ENCODE measurements at regions not wholly inside any gene's neighbourhood (a gene's known extent, or its start where the extent isn't known, plus 50 kb on each side); places are given as distances from the start of the nearest gene placed in this dataset.
"Not testable (repeated sequence)": the region's sequence is repeated elsewhere in the genome, so short reads cannot be mapped to it uniquely, and the experiment has no call there.

DNA sequence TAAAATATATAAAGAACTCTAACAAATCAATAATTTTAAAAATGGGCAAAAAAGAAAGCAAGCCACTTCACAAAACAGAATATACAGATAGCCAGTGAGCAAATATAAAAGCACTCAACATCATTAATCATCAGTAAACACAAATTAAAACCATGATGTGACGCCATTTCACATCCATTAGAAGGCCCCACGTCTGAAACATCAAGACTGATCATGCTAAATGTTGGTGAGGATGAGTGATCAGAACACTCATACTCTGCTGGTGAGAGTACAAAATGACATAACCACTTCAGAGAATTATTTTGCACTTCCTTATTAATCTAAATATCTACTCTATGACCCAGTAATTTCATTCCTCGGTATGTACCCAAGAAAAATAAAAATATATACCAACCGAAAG is 512.2 kb upstream of the NR5A2 start:
- DNase-seq (ENCODE audit: extremely low spot score, insufficient read length, low read depth) (no peak), FAIRE-seq (no peak)

DNA sequence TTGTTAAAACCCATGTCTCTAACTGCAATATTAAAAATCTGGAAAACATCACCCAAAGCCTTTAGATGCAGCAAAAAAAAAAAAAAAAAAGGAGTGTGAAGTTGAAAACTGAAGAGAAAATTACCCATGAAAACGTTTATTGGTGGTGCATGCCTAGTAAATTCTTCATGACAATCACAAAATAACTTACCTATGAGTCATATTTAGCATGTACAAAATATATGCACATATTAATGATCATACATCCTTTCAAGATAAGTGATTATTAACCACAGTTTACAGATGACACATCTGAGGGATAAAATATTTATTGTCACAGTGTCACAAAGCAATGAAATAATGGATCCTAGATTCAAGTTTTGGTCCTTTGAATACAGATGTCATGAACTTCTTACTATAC is 505.2 kb upstream of the NR5A2 start:
- no peak for FAIRE-seq
- DNase-seq (ENCODE audit: extremely low spot score, insufficient read length, low read depth): no peak

DNA sequence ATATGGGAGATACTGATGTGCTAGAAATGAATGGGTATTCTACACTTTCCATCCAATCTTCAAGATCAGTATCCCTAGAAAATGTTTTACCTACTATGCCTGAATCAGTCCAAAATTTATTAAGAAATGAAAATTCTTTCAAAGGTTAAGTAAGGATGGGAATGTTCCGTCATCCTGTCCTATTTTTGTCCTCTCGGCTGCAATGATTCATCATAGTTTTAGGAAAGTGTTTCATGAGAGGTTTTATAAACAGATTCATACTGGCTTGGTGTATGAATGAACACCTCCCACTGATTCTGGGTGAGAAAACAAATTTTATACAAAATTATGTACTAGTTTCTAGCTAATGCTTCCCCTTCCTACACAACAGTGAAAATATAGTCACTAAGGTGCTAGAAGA is 504.6 kb upstream of the NR5A2 start:
- no peak for FAIRE-seq
- DNase-seq (ENCODE audit: extremely low spot score, insufficient read length, low read depth): no peak

DNA sequence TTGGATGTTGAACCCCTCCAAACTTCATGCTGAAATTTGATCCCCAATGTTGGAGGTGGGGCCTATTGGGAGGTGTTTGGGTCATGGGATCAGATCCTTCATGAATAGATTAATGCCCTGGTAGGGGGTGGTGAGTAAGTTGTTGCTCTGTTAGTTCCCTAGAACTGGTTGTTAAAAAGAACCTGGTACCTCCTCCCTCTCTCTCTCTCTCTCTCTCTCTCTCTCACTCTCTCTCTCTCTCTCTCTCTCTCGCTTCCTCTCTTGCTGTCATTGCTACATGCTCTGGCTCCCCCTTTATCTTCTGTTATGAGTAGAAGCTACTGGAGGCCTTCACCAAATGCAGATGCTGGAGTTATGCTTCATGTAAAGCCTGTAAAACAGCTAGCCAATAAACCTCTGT is 498.2 kb upstream of the NR5A2 start:
- no peak for FAIRE-seq

DNA sequence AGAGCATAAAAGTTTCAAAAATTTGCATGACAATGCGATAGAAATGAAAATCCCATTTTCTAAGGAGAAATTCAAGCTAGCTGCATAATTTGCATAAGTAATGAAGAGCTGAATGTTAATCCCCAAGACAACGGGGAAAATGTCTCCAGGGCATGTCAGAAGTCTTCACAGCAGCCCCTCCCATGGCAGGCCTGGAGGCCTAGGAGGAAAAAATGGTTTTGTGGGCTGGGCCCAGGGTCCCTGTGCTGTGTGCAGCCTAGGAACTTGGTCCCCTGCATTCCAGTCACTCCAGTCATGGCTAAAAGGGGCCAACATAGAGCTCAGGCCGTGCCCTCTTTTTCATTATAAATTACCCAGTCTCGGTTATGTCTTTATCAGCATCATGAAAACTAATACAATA is 494.1 kb upstream of the NR5A2 start:
- DNase-seq (ENCODE audit: extremely low spot score, insufficient read length, low read depth); FAIRE-seq: not testable (repeated sequence)

More for the DNA sequence above, 498.2 kb upstream of the NR5A2 start:
- DNase-seq (ENCODE audit: extremely low spot score, insufficient read length, low read depth): no peak

DNA sequence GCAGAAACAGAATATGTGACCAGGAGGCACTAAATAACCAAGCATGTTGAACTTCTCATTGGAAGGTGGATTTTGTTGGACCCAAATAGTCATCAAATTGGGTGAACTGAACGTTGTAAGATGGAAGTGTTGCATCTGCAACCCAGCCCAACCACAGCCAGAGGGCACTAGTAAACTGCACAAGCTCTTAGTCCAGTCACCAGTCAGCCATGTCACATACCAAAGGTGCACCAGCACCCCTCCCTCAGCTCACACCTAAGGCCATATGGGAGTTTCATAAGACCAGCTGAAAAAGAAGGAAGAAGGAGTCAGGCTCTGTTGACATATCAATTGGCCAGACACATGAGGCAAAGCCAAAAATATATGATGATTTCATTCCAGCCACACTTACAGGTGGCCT is 481.7 kb upstream of the NR5A2 start:
- DNase-seq (ENCODE audit: extremely low spot score, insufficient read length, low read depth) (no peak), FAIRE-seq (no peak)

DNA sequence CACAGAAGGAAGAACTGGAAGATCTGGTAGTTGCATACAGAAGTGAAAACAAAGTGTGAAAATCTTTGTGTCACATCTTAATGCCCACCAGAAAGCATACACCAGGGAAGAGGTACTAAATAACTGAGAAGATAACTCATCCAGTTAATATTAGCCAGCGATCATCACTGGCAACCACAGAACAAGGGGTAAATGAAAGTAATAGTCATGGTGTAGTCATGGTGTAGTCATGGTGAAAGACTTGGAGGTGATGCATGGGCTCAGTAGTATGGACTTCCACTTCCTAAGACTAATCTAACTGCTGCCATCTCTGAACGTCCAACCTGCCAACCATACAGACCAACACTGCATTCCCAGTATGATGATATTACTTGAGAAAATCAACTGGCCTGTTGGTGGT is 481.2 kb upstream of the NR5A2 start:
- FAIRE-seq (no peak), DNase-seq (ENCODE audit: extremely low spot score, insufficient read length, low read depth) (no peak)

DNA sequence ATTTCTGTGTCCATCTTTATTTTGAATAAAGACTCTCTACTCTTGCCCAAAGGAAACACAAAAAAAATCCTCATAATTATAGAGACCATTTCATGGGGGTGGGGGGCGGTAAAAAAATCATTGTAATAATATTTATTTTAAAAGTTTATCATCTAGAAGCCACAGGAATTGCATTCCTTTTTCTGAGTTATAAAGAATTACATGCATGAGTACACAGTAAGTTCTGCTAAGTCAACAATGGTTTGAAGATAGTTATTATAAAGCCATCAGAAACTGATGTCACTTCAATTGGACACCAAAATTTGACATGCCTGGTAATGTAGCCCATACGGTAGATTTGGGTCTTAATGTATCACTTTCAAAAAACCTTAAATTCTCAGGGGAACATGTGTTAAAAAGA is 478.1 kb upstream of the NR5A2 start:
- FAIRE-seq (no peak), DNase-seq (ENCODE audit: extremely low spot score, insufficient read length, low read depth) (no peak)

DNA sequence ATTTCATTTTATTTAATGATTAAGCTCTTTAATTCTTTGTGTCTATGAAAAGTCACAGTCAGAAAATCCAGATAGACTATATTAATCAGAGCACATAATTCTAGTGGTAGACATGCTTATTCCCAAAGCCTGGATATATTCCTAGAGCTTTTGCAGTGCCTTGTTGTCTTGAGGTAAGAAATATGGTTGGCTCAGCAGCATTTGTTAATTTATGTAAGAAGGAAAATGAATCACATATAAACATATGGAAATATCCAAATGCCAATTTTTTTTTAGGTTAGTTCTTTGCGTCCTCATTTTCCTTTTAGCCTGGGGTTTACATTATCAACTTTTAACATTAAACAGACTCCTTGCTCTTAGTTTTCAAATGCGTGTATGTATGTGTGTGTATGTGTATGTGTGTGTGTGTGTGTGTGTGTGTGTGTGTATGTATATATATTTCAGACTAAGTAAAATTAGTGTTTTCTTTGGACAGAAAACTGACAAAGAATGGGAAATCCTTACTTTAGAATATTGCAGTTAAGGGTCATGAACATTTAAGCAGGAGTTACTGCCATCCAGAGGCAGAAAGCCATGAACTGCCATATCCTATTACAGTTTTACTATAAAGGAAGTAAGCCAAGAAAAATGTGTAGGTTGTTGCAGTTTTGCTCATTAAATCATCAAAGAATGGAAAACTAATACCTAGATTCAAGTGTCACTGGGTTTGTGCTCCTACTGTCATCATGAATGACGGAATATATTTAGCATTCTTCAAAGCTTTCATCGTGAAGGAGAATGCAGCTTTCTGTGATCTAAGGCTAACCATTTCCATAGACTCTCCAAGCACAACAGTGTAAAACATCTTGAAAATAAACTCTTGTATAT is 477.1 kb upstream of the NR5A2 start:
- FAIRE-seq: no peak
- DNase-seq (ENCODE audit: extremely low spot score, insufficient read length, low read depth): no peak

DNA sequence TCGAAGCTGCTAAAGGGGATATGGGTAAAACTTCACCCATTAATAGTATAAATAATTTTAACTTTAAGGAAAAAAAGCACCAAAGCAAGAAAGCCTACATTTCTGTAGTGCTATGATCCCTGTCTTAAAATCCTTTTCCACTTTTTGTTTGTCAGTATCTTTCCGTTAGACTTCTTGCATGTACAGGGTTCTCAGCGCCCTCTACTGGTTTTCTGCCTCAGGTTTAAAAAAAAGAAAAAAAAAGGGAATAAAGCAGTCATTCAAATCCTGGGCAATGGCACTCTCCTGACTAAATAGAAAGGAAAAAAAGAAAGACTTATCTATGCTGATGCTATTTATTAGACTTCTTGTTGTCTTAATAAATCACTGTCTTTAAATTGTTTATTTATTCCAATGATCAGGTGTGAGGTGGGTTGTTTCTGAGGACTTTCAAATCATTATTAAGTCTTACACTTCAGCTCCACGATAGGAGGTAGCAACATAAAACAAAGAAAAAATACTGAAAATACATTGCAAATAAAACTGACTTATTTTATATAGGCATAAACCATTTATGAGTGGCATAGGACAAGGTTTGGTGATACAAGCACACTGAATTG is 475.4 kb upstream of the NR5A2 start:
- DNase-seq (ENCODE audit: extremely low spot score, insufficient read length, low read depth): no peak
- FAIRE-seq: peak; percentile 64

DNA sequence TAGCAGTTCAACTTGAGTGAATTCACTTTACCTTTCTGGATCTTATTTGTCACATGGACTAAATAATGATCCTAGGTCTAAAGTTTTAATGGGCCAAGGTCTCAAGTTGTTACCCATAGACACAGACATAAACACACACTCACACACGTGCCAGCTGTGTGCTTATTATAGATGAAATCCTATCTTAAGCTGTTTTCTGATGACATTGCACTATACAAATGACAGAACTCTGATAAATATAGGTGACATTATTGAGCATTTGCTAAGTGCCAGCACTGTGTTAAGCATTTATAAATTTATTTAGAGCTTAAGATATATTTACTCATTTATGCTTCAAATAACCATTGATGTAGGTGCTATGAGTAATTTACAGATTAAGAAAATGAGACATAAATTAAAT is 474.4 kb upstream of the NR5A2 start:
- FAIRE-seq (no peak), DNase-seq (ENCODE audit: extremely low spot score, insufficient read length, low read depth) (no peak)

DNA sequence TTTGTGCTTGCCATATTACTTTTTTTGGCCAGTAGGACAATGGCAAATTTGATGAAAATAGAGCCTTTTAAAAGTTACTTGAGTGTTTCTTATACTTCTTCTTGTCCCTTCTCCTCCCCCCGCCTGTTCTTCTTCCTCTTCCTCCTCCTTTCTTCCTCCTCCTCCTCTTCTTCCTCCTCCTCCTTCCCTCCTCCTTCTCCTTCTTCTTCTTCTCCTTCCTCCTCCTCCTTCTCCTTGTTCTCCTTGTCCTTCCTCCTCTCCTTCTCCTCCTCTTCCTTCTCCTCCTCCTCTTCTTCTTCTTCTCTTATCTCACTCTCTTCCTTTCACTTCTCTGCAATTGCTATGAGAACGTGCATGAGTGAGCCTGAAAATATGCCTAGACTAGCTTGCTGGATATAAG is 466.2 kb upstream of the NR5A2 start:
- DNase-seq (ENCODE audit: extremely low spot score, insufficient read length, low read depth) (no peak), FAIRE-seq (no peak)

DNA sequence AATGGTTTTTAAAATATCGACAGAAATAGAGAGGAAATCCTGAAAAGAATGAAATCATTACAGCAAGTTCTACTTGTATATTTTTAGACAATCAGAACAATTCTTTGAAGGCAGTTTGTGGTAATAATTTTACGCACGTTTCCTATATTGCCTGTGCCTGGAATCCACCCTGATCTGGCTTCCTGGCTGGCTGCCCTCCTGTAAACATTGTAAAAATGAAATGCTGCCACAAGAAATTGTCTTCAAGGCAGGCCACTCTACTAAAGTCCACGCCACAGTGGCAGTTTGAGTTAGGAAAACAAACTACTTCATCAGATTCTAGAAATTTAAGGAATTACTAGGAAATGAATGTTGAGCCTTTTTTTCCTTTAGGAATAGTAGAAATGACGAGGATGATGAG is 454.5 kb upstream of the NR5A2 start:
- FAIRE-seq: no peak

DNA sequence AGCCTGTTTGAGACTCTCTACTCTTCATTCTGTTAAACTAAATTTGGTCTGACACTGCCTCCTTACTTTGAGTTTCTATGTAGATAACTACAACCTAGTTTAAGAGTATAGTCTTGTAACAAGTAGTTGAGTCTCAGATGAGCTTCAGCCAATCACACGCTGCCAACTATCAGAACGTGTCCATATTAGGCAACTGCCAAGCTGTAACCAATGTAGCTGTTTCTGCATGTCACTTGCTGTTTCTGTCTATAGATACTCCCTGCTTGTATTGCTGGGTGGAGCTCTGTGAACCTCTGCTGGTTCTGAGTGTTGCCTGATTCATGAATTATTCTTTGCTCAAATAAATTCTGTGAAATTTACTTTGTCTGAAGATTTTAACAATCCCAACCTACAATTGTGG is 452.6 kb upstream of the NR5A2 start:
- FAIRE-seq: no peak

More for the DNA sequence above, 454.5 kb upstream of the NR5A2 start:
- DNase-seq (ENCODE audit: extremely low spot score, insufficient read length, low read depth): no peak

DNA sequence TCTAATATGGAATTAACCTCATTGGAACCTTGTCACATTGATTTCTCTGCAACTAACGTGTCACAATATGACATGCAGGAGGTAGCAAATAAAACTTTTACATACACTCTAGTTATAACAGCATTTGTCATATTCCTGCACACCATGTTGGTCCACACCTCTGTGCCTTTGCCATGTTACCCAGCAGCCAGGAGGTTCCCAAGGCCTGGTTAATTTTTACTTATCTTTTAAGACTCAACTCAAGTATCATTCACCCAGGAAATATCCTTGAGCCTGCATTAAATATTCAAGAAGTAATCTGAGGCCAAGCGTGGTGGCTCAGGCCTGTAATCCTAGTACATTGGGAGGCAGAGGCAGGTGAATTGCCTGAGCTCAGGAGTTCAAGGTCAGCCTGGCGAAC is 447.2 kb upstream of the NR5A2 start:
- no peak for FAIRE-seq
- no peak for DNase-seq (ENCODE audit: extremely low spot score, insufficient read length, low read depth)

More for the DNA sequence above, 452.6 kb upstream of the NR5A2 start:
- DNase-seq (ENCODE audit: extremely low spot score, insufficient read length, low read depth): no peak

DNA sequence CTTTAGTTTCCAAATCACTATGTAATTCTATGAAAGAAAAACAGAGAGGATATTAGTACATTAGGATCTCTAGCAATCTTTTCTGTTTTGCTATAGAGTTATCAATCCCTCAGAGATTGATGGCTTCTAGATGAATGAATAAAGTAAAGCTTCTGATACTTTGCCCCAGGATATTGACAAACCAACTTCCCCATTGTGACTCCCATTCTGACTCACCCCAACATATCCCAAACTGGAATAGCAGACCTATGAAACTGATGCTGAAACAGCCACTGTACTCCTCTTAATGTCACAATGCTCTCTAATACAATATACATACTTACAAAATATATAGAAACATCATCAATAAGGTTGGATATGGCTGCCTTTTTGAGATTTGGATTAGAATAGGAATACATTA is 442.1 kb upstream of the NR5A2 start:
- FAIRE-seq: no peak
- no peak for DNase-seq (ENCODE audit: extremely low spot score, insufficient read length, low read depth)

DNA sequence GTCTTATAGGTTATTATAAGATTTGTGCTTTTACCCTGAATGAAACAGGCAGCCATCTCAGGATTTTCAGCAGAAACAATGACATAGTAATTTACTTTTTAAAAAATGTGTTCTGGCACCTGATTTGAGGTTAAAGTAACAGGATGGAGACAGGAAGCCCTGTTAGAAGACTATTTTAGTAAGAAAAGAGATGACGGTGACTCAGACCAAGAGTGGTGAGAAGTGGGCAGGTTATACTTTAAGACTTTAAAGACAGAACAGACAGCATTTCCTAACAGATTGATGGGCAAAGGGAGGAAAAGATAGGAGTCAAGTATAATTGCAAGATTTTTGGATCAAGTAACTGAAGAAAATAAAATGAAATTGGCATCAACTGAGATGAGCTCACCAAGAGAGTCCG is 436.8 kb upstream of the NR5A2 start:
- FAIRE-seq: peak; percentile 68

DNA sequence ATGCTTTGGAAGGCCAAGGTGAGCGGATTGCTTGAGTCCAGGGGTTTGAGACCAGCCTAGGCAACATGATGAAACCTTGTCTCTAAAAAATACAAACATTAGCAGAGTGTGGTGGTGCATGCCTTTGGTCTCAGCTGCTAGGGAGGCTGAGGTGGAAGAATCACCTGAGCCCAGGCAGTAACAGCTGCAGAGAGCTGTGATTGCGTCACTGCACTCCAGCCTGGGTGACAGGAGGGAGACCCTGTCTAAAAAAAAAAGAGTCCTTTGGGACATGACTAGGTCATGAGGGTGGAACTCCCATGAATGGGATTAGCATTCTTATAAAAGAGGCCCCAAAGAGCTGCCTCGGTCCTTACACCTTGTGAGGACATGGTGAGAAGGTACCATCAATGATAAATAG is 436.0 kb upstream of the NR5A2 start:
- FAIRE-seq (no peak), DNase-seq (ENCODE audit: extremely low spot score, insufficient read length, low read depth) (no peak)

More for the DNA sequence above, 436.8 kb upstream of the NR5A2 start:
- no peak for DNase-seq (ENCODE audit: extremely low spot score, insufficient read length, low read depth)

DNA sequence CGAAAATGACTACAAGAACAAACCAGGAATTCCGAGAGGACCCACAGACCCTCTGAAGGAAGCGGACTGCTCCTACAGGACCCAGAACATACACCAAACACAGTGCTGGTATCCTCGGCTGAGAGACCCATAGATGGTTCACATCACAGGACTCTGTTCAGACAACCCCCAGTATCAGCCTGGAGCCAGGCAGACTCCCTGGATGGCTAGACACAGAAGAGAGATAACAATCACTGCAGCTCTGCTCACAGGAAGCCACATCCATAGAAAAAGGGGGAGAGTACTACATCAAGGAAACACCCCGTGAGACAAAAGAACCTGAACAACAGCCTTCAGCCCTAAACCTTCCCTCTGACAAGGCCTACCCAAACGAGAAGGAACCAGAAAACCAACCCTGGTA is 434.0 kb upstream of the NR5A2 start:
- FAIRE-seq: no peak
- DNase-seq (ENCODE audit: extremely low spot score, insufficient read length, low read depth): no peak

DNA sequence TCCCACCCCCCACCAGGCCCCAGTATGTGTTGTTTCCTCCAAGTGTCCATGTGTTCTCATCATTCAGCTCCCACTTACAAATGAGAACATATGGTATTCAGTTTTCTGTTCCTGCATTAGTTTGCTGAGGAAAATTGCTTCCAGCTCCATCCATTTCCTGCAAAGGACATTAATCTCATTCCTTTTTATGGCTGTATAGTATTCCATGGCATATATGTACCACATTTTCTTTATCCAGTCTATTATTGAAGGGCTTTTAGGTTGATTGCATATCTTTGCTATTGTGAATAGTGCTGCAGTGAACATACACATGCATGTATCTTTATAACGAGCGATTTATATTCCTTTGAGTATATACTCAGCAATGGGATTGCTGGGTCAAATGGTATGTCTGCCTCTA is 431.1 kb upstream of the NR5A2 start:
- DNase-seq (ENCODE audit: extremely low spot score, insufficient read length, low read depth); FAIRE-seq: not testable (repeated sequence)

DNA sequence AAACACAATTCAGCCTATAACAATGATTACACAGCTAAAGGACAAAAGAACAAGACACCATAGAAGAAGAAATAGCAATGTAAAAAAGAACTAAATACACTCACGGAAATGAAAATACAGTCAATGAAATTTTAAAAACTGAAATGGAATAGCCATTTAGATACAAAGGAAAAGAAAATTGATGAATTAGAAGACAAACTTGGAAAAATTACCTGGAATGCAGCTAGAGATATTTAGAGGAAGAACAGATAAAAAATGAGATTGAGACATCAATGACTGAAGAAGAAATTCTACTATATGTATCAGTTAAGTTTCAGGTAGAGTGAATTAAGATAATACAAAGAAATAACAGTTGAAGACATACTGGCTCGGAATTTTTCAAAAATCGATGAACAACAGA is 430.4 kb upstream of the NR5A2 start:
- DNase-seq (ENCODE audit: extremely low spot score, insufficient read length, low read depth): no peak
- FAIRE-seq: no peak

DNA sequence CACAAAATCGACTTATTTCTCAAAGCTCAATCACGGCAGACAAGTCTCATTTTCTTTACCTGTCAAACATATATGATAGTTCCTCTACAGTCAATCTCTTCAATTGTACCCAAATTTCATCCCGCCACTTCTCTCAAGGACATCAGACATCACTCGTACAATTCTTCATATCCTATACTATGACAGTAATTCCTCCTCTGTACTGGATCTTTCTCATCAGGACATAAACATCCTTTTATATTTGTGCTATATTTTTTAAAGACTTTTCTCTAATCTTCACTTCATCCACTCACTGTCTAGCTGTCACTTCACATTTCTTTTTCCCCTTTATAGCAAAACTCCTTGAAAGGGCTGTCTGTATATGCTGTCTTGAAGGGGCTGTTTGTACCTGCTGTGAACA is 419.1 kb upstream of the NR5A2 start:
- no peak for FAIRE-seq
- no peak for DNase-seq (ENCODE audit: extremely low spot score, insufficient read length, low read depth)

Measured in GM18507 (cell line).